ENCODE measurements at regions not wholly inside any gene's neighbourhood (a gene's known extent, or its start where the extent isn't known, plus 50 kb on each side); places are given as distances from the start of the nearest gene placed in this dataset.

- no peak for DNase-seq (ENCODE audit: low spot score in 2 of 2, unreplicated experiment in 2 of 2)
- no peak overlapping the region for H3K27ac Mint-ChIP-seq
- no peaks in the 10 kb centered on the region for H3K36me3 Mint-ChIP-seq
- no peaks in the 10 kb centered on the region for H3K4me1 Mint-ChIP-seq
- peaks cover 49% of the 10 kb centered on the region for H3K27me3 Mint-ChIP-seq (ENCODE audit: low read depth)
- H3K4me3 Mint-ChIP-seq, result no peak overlapping the region
- H3K9me3 Mint-ChIP-seq, result peaks cover 3% of the 10 kb centered on the region
- no peak for TF ChIP-seq CTCF (IDR thresholded peaks at IDR 0.05; ENCODE audit: unreplicated experiment)
Measured at GRCh38 chr12:125376422-125376821, 311.2 kb downstream of the AACS start.

- H3K27ac Mint-ChIP-seq, result no peak overlapping the region
- no peak for DNase-seq (ENCODE audit: low spot score in 2 of 2, unreplicated experiment in 2 of 2)
- no peak for TF ChIP-seq CTCF (IDR thresholded peaks at IDR 0.05; ENCODE audit: unreplicated experiment)
- no peaks in the 10 kb centered on the region for H3K36me3 Mint-ChIP-seq
- no peak overlapping the region for H3K4me3 Mint-ChIP-seq
- H3K27me3 Mint-ChIP-seq (ENCODE audit: low read depth), result peaks cover 44% of the 10 kb centered on the region
- peaks cover 3% of the 10 kb centered on the region for H3K9me3 Mint-ChIP-seq
- H3K4me1 Mint-ChIP-seq, result no peaks in the 10 kb centered on the region
Measured at GRCh38 chr12:125377093-125377492, 311.9 kb downstream of the AACS start.

GRCh38 chr12:125381373-125381772 is 316.1 kb downstream of the AACS start:
- Mint-ChIP-seq H3K27ac (no peak overlapping the region), H3K9me3 (peaks cover 3% of the 10 kb centered on the region), H3K36me3 (no peaks in the 10 kb centered on the region), H3K4me3 (no peak overlapping the region), H3K27me3 (ENCODE audit: low read depth) (peaks cover 21% of the 10 kb centered on the region), H3K4me1 (no peaks in the 10 kb centered on the region)
- no peak for TF ChIP-seq CTCF (IDR thresholded peaks at IDR 0.05; ENCODE audit: unreplicated experiment)
- no peak for DNase-seq (ENCODE audit: low spot score in 2 of 2, unreplicated experiment in 2 of 2)

GRCh38 chr12:125382926-125383325 is 317.7 kb downstream of the AACS start:
- no peak for TF ChIP-seq CTCF (IDR thresholded peaks at IDR 0.05; ENCODE audit: unreplicated experiment)
- H3K9me3 Mint-ChIP-seq, result peaks cover 3% of the 10 kb centered on the region

GRCh38 chr12:125386652-125387051 is 321.4 kb downstream of the AACS start:
- no peak for TF ChIP-seq CTCF (IDR thresholded peaks at IDR 0.05; ENCODE audit: unreplicated experiment)
- Mint-ChIP-seq H3K9me3 (no peaks in the 10 kb centered on the region), H3K4me1 (no peaks in the 10 kb centered on the region), H3K4me3 (no peak overlapping the region), H3K27me3 (ENCODE audit: low read depth) (peaks cover 33% of the 10 kb centered on the region), H3K36me3 (no peaks in the 10 kb centered on the region), H3K27ac (no peak overlapping the region)
- DNase-seq (ENCODE audit: low spot score in 2 of 2, unreplicated experiment in 2 of 2), result no peak

More at GRCh38 chr12:125382926-125383325, 317.7 kb downstream of the AACS start:
- H3K27ac Mint-ChIP-seq, result no peak overlapping the region
- no peak for DNase-seq (ENCODE audit: low spot score in 2 of 2, unreplicated experiment in 2 of 2)
- no peaks in the 10 kb centered on the region for H3K4me1 Mint-ChIP-seq
- H3K4me3 Mint-ChIP-seq, result no peak overlapping the region
- H3K27me3 Mint-ChIP-seq (ENCODE audit: low read depth), result peaks cover 22% of the 10 kb centered on the region
- no peaks in the 10 kb centered on the region for H3K36me3 Mint-ChIP-seq

GRCh38 chr12:125387206-125387605 is 322.0 kb downstream of the AACS start:
- Mint-ChIP-seq H3K9me3 (no peaks in the 10 kb centered on the region), H3K4me3 (no peak overlapping the region), H3K36me3 (no peaks in the 10 kb centered on the region), H3K27me3 (ENCODE audit: low read depth) (peaks cover 33% of the 10 kb centered on the region), H3K4me1 (no peaks in the 10 kb centered on the region), H3K27ac (no peak overlapping the region)
- no peak for TF ChIP-seq CTCF (IDR thresholded peaks at IDR 0.05; ENCODE audit: unreplicated experiment)
- DNase-seq (ENCODE audit: low spot score in 2 of 2, unreplicated experiment in 2 of 2), result no peak

All from mesothelial cell of epicardium (in vitro differentiated cells).